Parathyroid adenoma (tissue), 2 donors: ENCODE measurements at regions not wholly inside any gene's neighbourhood (a gene's known extent, or its start where the extent isn't known, plus 50 kb on each side); places are given as distances from the start of the nearest gene placed in this dataset.

Source experiments
- H2AFZ ChIP-seq: fragments of 300-600 bp; sonication (generic); one replicate; pipeline ENCODE4 v1.7.0; 2017; ENCODE audit warnings: antibody characterized with exemption, mild to moderate bottlenecking
- H3K27ac ChIP-seq: fragments of 300-600 bp; sonication (generic); one replicate; pipeline ENCODE4 v1.7.0; 2017
- H3K27me3 ChIP-seq: fragments of 300-600 bp; sonication (generic); one replicate; pipeline ENCODE4 v1.7.0; 2017; ENCODE audit warnings: low read length; ENCODE audit not compliant: control insufficient read depth, insufficient read depth
- H3K36me3 ChIP-seq: fragments of 300-600 bp; sonication (generic); one replicate; pipeline ENCODE4 v1.7.0; 2017; ENCODE audit warnings: low read length; ENCODE audit not compliant: control insufficient read depth, insufficient read depth
- H3K4me1 ChIP-seq: fragments of 300-600 bp; sonication (generic); one replicate; pipeline ENCODE4 v1.7.0; 2017; ENCODE audit warnings: control low read depth
- H3K4me2 ChIP-seq: fragments of 300-600 bp; sonication (generic); one replicate; pipeline ENCODE4 v1.7.0; 2017; ENCODE audit warnings: low read length
- H3K4me3 ChIP-seq: fragments of 300-600 bp; sonication (generic); one replicate; pipeline ENCODE4 v1.7.0; 2017; ENCODE audit warnings: low read depth, low read length
- H3K79me2 ChIP-seq: fragments of 300-600 bp; sonication (generic); one replicate; pipeline ENCODE4 v1.7.0; 2017; ENCODE audit warnings: control low read depth
- H3K9ac ChIP-seq: fragments of 300-600 bp; sonication (generic); one replicate; pipeline ENCODE4 v1.7.0; 2017; ENCODE audit warnings: mild to moderate bottlenecking
- H3K9me3 ChIP-seq: fragments of 300-600 bp; sonication (generic); one replicate; pipeline ENCODE4 v1.7.0; 2017; ENCODE audit warnings: low read length; ENCODE audit not compliant: control insufficient read depth
- CTCF ChIP-seq: fragments of 300-600 bp; sonication (generic); IDR thresholded peaks from one replicate; pipeline ENCODE4 v1.7.0; 2017; ENCODE audit warnings: antibody characterized with exemption, mild to moderate bottlenecking
- donor health status: primary hyperparathyroidism.

- no peak overlapping the region for H3K4me3 ChIP-seq
- H2AFZ ChIP-seq = no peak overlapping the region
- no peak overlapping the region for H3K4me2 ChIP-seq
- no peak overlapping the region for H3K27ac ChIP-seq
- H3K79me2 ChIP-seq = no peaks in the 10 kb centered on the region
- H3K9me3 ChIP-seq = no peaks in the 10 kb centered on the region
- H3K36me3 ChIP-seq = no peaks in the 10 kb centered on the region
- H3K27me3 ChIP-seq = no peaks in the 10 kb centered on the region
- no peaks in the 10 kb centered on the region for H3K4me1 ChIP-seq
- no peak for TF ChIP-seq CTCF
- H3K9ac ChIP-seq = no peak overlapping the region
Observed at GRCh38 chr13:106101201-106101600, 434.3 kb downstream of the EFNB2 start.

GRCh38 chr13:106100171-106100919 is 435.1 kb downstream of the EFNB2 start:
- Histone ChIP-seq H3K9ac (no peak overlapping the region), H2AFZ (no peak overlapping the region), H3K27me3 (no peaks in the 10 kb centered on the region), H3K9me3 (no peaks in the 10 kb centered on the region), H3K4me1 (no peaks in the 10 kb centered on the region), H3K4me2 (no peak overlapping the region), H3K27ac (no peak overlapping the region), H3K79me2 (no peaks in the 10 kb centered on the region), H3K4me3 (no peak overlapping the region), H3K36me3 (no peaks in the 10 kb centered on the region)
- no peak for TF ChIP-seq CTCF

GRCh38 chr13:106099765-106100164 is 435.7 kb downstream of the EFNB2 start:
- Histone ChIP-seq H3K4me1 (no peaks in the 10 kb centered on the region), H3K79me2 (no peaks in the 10 kb centered on the region), H3K4me3 (no peak overlapping the region), H3K27ac (no peak overlapping the region), H2AFZ (no peak overlapping the region), H3K36me3 (no peaks in the 10 kb centered on the region), H3K9ac (no peak overlapping the region), H3K4me2 (no peak overlapping the region), H3K27me3 (no peaks in the 10 kb centered on the region), H3K9me3 (no peaks in the 10 kb centered on the region)
- no peak for TF ChIP-seq CTCF

- Histone ChIP-seq H3K4me2 (no peak overlapping the region), H3K79me2 (no peaks in the 10 kb centered on the region), H3K4me1 (no peaks in the 10 kb centered on the region), H2AFZ (no peak overlapping the region), H3K27ac (no peak overlapping the region), H3K36me3 (no peaks in the 10 kb centered on the region), H3K4me3 (no peak overlapping the region), H3K9ac (no peak overlapping the region), H3K27me3 (no peaks in the 10 kb centered on the region), H3K9me3 (no peaks in the 10 kb centered on the region)
- TF ChIP-seq CTCF = no peak
Observed at GRCh38 chr13:106098778-106099177, 436.7 kb downstream of the EFNB2 start.

- Histone ChIP-seq H3K36me3 (no peaks in the 10 kb centered on the region), H3K9ac (no peak overlapping the region), H3K4me3 (no peak overlapping the region), H3K4me2 (no peak overlapping the region), H2AFZ (no peak overlapping the region), H3K79me2 (no peaks in the 10 kb centered on the region), H3K27me3 (no peaks in the 10 kb centered on the region), H3K4me1 (no peaks in the 10 kb centered on the region), H3K9me3 (no peaks in the 10 kb centered on the region), H3K27ac (no peak overlapping the region)
- TF ChIP-seq CTCF = no peak
Observed at GRCh38 chr13:106096661-106097092, 438.8 kb downstream of the EFNB2 start.
